Pancreas (tissue), 10 donors: ENCODE measurements at regions not wholly inside any gene's neighbourhood (a gene's known extent, or its start where the extent isn't known, plus 50 kb on each side); places are given as distances from the start of the nearest gene placed in this dataset.
A peak's percentile ranks its signal among the peaks of the same experiment; 100 is the strongest.

Experiments
- ATAC-seq, 4 donors: fragments of 200-7000 bp; cut with Tn5 transposase; one replicate each; pipeline versions ENCODE4 v1.8.0 to v1.9.1; 2020; ENCODE audit warnings: mild to moderate bottlenecking in 4 of 4, moderate library complexity in 4 of 4
- DNase-seq, 6 donors: peaks; one replicate each; pipeline ENCODE4 v3.0.0-alpha.2; 2020
- FAIRE-seq: peaks from 2 replicates; lab custom pipeline; 2012; peaks lifted over from hg19 to GRCh38; lab: Jason Lieb, UNC
- H3K27ac ChIP-seq, 4 donors: fragments of 200-600 bp; sonication (generic); 1 replicate in 3 of 4; 2 replicates in 1 of 4; pipeline versions ENCODE4 v1.5.0 to v1.8.0; 2020
- H3K27me3 ChIP-seq, 4 donors: fragments of 200-600 bp; one replicate each; pipeline ENCODE4 v1.8.0; 2021
- H3K36me3 ChIP-seq, 3 donors: fragments of 200-600 bp; sonication (generic) in 1 of 3; one replicate each; pipeline versions ENCODE4 v1.5.0 to v1.8.0; 2020 to 2021
- H3K4me1 ChIP-seq, 3 donors: fragments of 200-600 bp; one replicate each; pipeline ENCODE4 v1.8.0; 2021
- H3K4me3 ChIP-seq, 4 donors: fragments of 200-600 bp; sonication (generic) in 2 of 4; one replicate each; pipeline versions ENCODE4 v1.5.0 to v1.8.0; 2020 to 2021
- H3K9me3 ChIP-seq, 4 donors: fragments of 200-600 bp; one replicate each; pipeline ENCODE4 v1.8.0; 2021
- WGBS, 2 donors: extraction: QIAGEN DNeasy Blood & Tissue Kit; methylation state at CpG; one replicate each; pipeline ENCODE4 v1.1.7; 2013; 5-methylcytosine and 5-hydroxymethylcytosine counted together
- intact Hi-C, 3 donors: fragments of 100-400 bp; cut with DNase I; formaldehyde crosslinking; loops; one replicate each; pipeline versions ENCODE4 v1.11.1 to v1.14.2; 2022
- TF ChIP-seq, protein P1 (sequence below), 4 donors: fragments of 200-600 bp; sonication (generic) in 3 of 4; IDR thresholded peaks; one replicate each; pipeline versions ENCODE4 v1.5.0 to v1.8.0; 2021; ENCODE audit warnings: antibody characterized with exemption in 4 of 4
- donor health status: healthy with polysubstance abuse.
- donor health status: DM: no; HTN: no; CAD: no; lungs with moderate emphysema.
- donor health status: DM: no; HTN: no; CAD: no.
- donor health status: control.
- donor health status: control.
- donor health status: Bipolar disorder and iron deficiency.
- donor health status: DM: yes; HTN: yes; CAD: no.
- donor health status: DM: no; HTN: no; CAD: no.
- donor health status: DM: no; HTN: no; CAD: no.
- donor health status: DM: yes; HTN: yes; CAD: no.

- Histone ChIP-seq H3K27me3 (no peaks in the 10 kb centered on the region), H3K9me3 (no peaks in the 10 kb centered on the region), H3K4me3 (no peak overlapping the region), H3K4me1 (no peaks in the 10 kb centered on the region), H3K36me3 (no peaks in the 10 kb centered on the region), H3K27ac (no peak overlapping the region)
- ATAC-seq, result no peak
- TF ChIP-seq, protein P1, sequence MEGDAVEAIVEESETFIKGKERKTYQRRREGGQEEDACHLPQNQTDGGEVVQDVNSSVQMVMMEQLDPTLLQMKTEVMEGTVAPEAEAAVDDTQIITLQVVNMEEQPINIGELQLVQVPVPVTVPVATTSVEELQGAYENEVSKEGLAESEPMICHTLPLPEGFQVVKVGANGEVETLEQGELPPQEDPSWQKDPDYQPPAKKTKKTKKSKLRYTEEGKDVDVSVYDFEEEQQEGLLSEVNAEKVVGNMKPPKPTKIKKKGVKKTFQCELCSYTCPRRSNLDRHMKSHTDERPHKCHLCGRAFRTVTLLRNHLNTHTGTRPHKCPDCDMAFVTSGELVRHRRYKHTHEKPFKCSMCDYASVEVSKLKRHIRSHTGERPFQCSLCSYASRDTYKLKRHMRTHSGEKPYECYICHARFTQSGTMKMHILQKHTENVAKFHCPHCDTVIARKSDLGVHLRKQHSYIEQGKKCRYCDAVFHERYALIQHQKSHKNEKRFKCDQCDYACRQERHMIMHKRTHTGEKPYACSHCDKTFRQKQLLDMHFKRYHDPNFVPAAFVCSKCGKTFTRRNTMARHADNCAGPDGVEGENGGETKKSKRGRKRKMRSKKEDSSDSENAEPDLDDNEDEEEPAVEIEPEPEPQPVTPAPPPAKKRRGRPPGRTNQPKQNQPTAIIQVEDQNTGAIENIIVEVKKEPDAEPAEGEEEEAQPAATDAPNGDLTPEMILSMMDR (IDR thresholded peaks at IDR 0.05), result no peak
- intact Hi-C loops, result no loop called here
- no peak for FAIRE-seq
- no peak for DNase-seq
Measured at GRCh38 chr13:67792151-67792676, 562.1 kb upstream of the PCDH9 start.

- no peak for FAIRE-seq
- TF ChIP-seq, protein P1 (IDR thresholded peaks at IDR 0.05), result no peak
- Histone ChIP-seq H3K27me3 (no peaks in the 10 kb centered on the region), H3K9me3 (no peaks in the 10 kb centered on the region), H3K4me3 (no peak overlapping the region), H3K36me3 (no peaks in the 10 kb centered on the region), H3K4me1 (no peaks in the 10 kb centered on the region), H3K27ac (no peak overlapping the region)
- 59 to 75% methylated on average over 4 of the region's 4 CpGs for WGBS, 2 donors
- DNase-seq, result no peak
- ATAC-seq, result no peak
- intact Hi-C loops, result no loop called here
Measured at GRCh38 chr13:67791047-67791446, 560.9 kb upstream of the PCDH9 start.

DNA sequence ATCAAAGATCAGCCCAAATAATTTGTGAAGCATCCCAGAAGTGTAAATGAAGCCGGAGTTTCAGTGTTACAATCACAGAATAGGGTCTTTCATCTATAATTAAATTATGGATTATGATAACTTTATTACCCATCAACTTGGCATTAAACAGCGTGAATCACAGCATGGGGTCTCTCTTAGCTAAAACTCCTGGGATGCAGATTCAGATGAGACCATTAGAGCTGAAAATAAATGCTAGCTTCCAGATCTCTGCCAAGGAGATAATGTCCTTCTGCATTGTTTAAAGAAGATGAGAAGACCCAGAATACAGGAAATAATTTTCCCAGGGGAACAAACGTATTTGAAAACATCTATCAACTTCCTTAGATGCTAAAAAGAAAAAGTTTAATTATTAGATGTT is 546.0 kb upstream of the PCDH9 start:
- no peak for FAIRE-seq
- 41 to 53% methylated on average over 3 of the region's 3 CpGs for WGBS, 2 donors
- Histone ChIP-seq H3K9me3 (no peaks in the 10 kb centered on the region), H3K27ac (no peak overlapping the region), H3K4me3 (no peak overlapping the region), H3K4me1 (no peaks in the 10 kb centered on the region), H3K27me3 (no peaks in the 10 kb centered on the region), H3K36me3 (no peaks in the 10 kb centered on the region)
- intact Hi-C loops, result no loop called here
- TF ChIP-seq, protein P1 (IDR thresholded peaks at IDR 0.05), result no peak
- DNase-seq, result no peak
- ATAC-seq, result no peak

DNA sequence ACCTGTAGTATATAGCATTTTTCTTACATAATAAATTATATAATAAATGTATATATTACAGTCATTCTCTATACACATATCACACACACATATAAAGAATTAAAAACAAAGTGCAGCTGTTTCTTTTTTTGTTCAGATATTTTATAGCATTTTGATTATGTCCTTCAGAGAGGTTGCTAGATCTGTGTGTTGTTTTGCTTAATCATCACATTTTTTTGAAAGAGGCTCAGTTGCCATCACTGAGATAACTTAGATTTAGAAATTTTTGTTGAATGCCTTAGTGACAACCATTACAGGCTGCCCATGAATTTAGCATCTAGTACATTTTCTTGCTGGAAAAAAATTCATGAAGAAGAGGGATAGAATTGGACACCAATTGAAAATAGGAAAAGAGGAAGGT is 545.2 kb upstream of the PCDH9 start:
- Histone ChIP-seq H3K4me3 (no peak overlapping the region), H3K4me1 (no peaks in the 10 kb centered on the region), H3K27ac (no peak overlapping the region), H3K27me3 (no peaks in the 10 kb centered on the region), H3K9me3 (no peaks in the 10 kb centered on the region), H3K36me3 (no peaks in the 10 kb centered on the region)
- no peak for FAIRE-seq
- DNase-seq, result no peak
- intact Hi-C loops, result no loop called here
- ATAC-seq, result no peak
- TF ChIP-seq, protein P1 (IDR thresholded peaks at IDR 0.05), result no peak

GRCh38 chr13:67772807-67773453 is 542.8 kb upstream of the PCDH9 start:
- no peak overlapping the region for H3K4me3 ChIP-seq
- H3K36me3 ChIP-seq, result no peaks in the 10 kb centered on the region
- no peaks in the 10 kb centered on the region for H3K4me1 ChIP-seq
- no peak overlapping the region for H3K27ac ChIP-seq
- intact Hi-C loops, result no loop called here
- TF ChIP-seq, protein P1 (IDR thresholded peaks at IDR 0.05), result no peak
- no peaks in the 10 kb centered on the region for H3K9me3 ChIP-seq
- FAIRE-seq, result no peak
- WGBS, 2 donors, result 81 to 90% methylated on average over 36 to 37 of the region's 37 CpGs
- H3K27me3 ChIP-seq, result no peaks in the 10 kb centered on the region
- DNase-seq, result peak in 3 of 6 donors; percentile 9 to 73 (median 50)
- no peak for ATAC-seq
